M059J (cell line): ENCODE measurements at regions not wholly inside any gene's neighbourhood (a gene's known extent, or its start where the extent isn't known, plus 50 kb on each side); places are given as distances from the start of the nearest gene placed in this dataset.

Source experiments
- DNase-seq: peaks from one replicate; pipeline ENCODE4 v3.0.0-alpha.2; 2012; ENCODE audit warnings: low read depth

GRCh38 chr6:134712311-134712710 is 237.6 kb downstream of the ALDH8A1 start:
- no peak for DNase-seq

GRCh38 chr6:134708079-134708478 is 241.8 kb downstream of the ALDH8A1 start:
- DNase-seq: no peak

DNA sequence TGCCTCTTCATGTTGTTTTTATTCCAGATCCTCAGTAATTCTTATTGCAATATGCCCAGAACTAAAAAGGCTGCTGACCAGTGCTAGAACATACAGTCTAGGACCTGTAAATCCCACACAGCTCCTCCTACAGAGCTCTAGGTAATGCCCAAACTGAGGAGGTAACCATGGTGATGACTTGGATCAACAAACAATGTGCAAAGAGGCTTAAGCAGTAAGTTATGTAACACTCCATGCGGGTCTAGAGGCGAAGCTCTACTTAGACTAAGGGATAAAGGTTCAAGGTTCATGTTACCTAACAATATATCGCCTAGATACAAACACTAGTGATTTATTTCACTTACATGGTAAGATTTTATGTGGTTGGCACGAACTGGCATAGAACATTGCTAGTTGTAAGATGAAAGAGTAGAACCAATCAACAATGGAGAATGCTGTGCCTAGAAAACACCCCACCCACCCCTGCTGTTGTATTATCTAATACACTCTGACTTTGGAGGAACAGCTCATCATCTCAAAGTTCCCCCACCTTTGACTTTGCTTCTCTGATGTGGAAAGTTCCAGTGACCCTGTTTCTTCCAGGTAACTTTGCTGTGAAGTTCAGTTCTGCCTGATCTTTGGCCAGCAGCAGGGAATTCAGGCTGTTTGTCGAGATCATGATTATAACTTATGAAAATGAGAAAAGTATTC is 242.4 kb downstream of the ALDH8A1 start:
- peak; percentile 86 for DNase-seq

- no peak for DNase-seq
Observed at GRCh38 chr6:134706806-134707205, 243.1 kb downstream of the ALDH8A1 start.

DNA sequence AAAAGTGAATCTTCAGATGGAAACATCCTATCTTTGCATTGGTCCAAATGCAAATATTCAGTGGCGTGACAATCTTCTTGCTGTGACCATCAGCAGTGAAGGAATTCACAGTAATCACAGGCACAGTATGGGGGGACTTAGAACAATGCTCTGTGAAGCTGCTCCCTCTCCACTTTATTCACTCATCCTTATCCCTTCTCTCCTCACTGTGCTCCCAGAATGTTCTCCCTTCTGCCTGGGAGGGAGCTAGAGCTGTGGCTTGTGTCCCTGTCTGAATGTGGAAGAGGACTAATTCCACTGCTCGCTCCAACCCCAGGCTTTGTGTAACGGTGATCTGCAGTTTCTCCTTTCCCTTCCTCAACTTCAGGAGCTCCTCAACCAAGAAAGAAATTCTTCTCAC is 243.7 kb downstream of the ALDH8A1 start:
- DNase-seq: no peak

DNA sequence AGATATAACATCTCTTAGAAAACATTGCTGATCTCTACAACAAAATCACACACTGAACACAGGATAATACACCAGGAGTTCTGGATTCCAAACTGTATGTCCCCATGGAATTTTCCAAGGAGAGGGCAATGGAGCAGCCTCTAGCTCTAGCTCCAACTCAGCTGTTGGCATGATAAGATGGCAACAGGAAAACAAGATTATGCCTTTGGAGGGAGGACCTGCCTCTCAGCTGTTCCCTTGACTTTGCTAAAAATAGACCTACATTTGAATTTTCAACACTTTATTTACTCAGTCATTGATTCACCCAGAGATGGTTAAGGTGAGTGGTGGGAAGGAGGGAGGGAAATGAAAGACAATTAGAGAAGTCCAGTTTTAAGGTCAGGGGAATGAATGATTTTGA is 246.7 kb downstream of the ALDH8A1 start:
- no peak for DNase-seq

- no peak for DNase-seq
Observed at GRCh38 chr6:134702279-134702678, 247.6 kb downstream of the ALDH8A1 start.

DNA sequence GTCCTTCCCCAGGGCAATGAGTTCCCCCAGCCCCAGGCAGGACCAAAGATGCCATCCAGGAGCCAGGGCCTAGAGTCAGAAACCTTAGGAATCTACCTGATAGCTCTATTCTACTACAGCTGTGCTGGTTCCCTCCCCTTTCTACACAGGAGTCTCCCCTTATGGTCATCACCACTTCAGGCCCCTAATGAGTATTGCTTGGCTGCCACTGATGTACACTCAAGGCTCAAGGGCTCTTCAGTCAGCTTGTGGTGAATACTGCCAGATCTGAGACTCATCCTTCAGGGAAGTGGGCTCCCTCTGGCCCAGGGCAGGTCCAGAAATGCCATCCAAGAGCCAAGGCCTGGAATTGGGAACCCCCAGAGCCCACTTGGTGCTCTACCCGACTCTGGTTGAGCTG is 248.6 kb downstream of the ALDH8A1 start:
- DNase-seq: no peak

GRCh38 chr6:134698228-134698627 is 251.7 kb downstream of the ALDH8A1 start:
- DNase-seq: no peak

DNA sequence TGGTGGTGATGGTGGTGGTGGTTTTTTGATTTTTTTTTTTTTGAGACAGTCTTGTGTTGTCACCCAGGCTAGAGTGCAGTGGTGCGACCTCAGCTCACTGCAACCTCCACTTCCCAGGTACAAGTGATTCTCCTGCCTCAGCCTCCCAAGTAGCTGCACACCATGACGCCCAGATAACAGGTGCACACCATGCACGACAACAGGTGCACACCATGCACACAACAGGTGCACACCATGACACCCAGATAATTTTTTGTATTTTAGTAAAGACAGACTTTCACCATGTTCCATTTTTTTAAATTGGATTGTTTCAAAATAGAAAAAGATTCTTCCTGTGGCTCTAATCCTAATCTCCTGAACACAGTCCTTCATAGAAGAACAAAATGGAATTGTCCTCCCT is 257.9 kb downstream of the ALDH8A1 start:
- DNase-seq: no peak

DNA sequence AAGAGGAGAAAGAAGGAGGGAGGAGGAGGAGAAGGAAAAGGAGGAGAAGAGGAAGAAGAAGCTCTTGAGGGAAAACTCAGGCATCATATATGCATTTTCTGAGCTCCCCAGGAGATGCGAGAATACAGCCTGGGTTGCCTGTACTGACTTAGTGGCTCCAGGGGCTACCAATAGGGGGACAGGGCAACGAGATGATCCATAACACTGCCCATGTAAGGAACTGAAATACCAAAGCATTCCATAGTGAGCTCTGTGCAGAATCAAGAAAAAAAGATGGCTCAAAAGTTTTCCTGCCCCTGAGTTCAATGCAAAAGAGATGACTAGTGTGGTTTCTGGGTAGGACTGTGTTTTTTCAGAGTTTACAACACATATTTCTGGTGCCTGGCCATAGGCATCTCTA is 258.7 kb downstream of the ALDH8A1 start:
- DNase-seq: no peak

DNA sequence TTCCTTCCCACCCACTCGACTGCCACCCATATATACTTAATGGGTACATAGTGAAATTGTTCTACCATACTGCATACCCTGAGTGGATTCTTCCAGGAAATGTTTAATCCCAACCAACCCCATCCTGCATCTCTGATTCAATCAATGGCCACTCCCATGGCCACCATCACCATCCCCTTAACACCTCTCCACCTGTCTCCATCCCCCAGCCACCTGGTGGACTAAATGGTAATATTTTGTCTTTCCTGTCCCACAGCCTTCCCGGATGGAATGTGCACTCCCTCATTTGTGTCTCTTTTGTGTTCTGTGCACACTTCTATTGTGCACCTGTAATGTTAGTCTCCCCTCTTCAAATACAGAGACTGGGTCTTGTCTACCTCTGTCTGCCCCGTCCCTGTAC is 259.9 kb downstream of the ALDH8A1 start:
- no peak for DNase-seq

DNA sequence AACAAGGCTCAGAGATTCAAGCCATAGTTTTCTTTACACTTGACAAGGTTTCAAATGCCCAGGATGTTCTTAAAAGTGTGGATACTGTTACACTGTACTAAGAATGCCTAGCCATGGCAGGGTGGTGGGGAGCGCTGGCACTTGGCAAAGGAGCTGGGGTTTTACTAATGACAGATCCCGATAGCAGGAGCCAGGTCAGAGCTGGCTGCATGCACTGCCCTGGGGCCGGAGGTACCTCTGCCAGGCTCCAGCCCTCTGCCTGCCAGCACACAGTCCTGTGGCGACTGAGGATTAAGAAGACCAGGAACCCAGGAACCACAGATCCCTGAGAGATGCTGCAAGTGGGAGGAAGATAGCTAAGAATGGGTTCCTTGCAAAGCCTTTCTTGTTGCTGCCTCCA is 260.3 kb downstream of the ALDH8A1 start:
- DNase-seq: peak; percentile 66

- DNase-seq: no peak
Observed at GRCh38 chr6:134689177-134689576, 260.7 kb downstream of the ALDH8A1 start.

GRCh38 chr6:134686071-134686470 is 263.8 kb downstream of the ALDH8A1 start:
- peak; percentile 80 for DNase-seq

DNA sequence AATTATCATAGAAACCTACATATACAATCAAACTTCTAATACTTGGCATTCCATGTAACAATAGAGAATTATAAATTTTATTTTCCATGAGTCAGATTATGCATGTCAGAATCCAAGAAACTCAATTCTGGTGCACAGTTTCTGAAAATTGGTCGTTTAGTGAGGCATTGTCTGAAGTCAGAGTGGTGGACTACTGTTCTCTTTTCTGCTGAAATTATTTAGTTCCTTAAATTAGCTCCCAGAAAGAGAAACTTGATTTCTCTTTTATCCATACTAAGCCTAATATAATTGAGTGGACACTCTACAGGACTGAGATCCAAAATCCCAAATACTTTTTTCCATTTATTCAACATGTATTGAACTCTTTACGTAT is 265.5 kb downstream of the ALDH8A1 start:
- peak; percentile 29 for DNase-seq

DNA sequence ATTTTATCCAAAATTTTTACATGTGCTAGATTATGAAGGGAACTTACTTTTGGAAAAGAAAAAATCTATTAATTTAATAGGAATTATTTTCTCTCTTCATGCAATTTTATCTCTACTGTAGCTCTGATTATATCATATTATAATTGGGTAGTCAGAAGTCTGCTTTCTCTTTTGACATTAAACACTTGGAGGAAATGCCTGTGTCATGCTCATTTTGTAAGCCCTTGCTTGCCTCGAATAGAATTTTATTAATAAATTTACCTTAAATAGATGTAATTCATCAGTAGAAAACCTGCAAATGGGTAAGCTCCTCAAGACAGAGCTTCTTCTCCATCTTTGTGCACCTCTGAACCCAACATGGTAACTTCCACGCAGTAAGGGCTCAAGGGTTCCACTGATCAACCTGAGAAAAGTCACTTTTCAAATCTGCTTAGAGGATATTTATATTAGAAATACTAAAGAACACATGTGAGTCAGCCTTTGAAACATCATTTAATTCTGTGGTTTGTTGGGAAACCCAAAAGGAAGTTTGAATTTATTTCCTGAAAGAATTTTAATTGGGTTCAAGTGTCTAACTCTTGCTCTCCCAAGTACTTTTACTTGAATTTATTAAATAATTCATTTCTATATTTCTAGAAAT is 266.0 kb downstream of the ALDH8A1 start:
- DNase-seq: peak; percentile 74

DNA sequence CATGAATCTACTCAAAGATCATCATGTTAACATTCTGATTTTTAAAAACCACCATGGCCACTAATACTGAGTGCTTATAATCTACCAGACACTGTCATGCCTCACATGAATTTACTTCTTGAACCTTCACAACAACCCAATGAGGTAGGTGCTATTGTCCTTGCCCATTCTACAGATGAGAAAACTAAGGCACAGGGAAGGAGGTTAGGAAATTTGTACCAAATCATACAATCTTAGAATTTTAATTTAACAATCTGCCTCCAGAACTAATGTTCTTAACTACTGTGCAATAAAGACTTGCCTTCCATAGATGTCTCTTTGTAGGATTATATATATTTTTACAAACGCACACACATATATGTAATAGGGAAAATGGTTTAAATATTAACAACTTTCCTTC is 269.5 kb downstream of the ALDH8A1 start:
- DNase-seq: no peak

DNA sequence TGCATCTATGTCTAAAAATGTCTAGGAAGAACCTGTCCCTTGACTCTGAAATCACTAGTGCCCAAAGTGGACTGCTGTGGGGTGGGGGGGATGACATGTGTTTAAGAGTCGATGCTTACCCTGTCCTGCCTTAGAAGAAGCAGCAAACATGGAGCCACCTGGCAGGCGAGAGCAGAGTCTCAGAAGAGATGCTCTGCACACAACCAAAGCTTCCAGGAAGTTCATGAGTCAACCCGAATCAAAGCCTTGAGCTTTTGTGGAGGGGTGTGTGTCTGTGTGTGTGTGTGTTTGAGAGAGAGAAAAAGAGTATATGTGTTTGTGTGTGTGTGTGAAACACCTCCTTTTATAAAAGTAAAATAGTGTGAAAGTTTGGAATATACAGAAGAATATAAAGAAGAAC is 269.9 kb downstream of the ALDH8A1 start:
- DNase-seq: no peak

GRCh38 chr6:134678436-134678889 is 271.4 kb downstream of the ALDH8A1 start:
- peak; percentile 91 for DNase-seq

GRCh38 chr6:134676307-134677281 is 273.3 kb downstream of the ALDH8A1 start:
- no peak for DNase-seq
